ENCODE measurements at regions not wholly inside any gene's neighbourhood (a gene's known extent, or its start where the extent isn't known, plus 50 kb on each side); places are given as distances from the start of the nearest gene placed in this dataset.

DNA sequence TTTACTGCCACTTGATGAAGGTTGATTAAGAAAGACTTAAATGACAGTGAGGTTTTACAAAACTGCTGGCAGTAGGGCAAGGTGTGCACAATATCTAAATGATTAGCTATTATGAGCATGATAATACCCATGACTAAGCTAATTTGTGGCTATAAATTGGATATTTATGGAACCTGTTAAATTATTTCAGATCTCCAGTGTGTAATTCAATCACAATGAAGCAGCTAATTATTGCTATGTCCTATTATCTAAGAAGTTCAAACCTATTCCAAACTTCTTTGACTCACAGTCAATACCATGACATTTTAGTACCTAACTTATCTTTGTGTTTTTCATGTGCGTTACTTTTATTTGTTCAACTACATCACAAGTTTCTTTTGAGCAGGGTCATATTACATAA lies 253.8 kb upstream of the MMADHC start:
- no peaks in the 10 kb centered on the region for H3K4me1 ChIP-seq (ENCODE audit: control insufficient read depth, insufficient read depth, low read length)
- Mint-ChIP-seq H3K36me3 (peaks cover 14% of the 10 kb centered on the region), H3K4me3 (no peak overlapping the region), H3K9me3 (peaks cover 10 to 19% of the 10 kb centered on the region in 2 donors), H3K27me3 (ENCODE audit: low read depth in 2 of 2) (no peaks in the 10 kb centered on the region), H3K4me1 (no peaks in the 10 kb centered on the region), H3K27ac (no peak overlapping the region)
- H3K4me3 ChIP-seq (ENCODE audit: low read length): no peak overlapping the region
- DNase-seq (no peak), ATAC-seq (no peak)
- peaks cover 4% of the 10 kb centered on the region for H3K9me3 ChIP-seq (ENCODE audit: control insufficient read depth, insufficient read depth, low read length)
- no peak overlapping the region for H3K27ac ChIP-seq (ENCODE audit: low read length)
- no peaks in the 10 kb centered on the region for H3K36me3 ChIP-seq (ENCODE audit: control insufficient read depth, insufficient read depth, low read length)
- intact Hi-C loops (cut with micrococcal nuclease): no loop called here
- H3K27me3 ChIP-seq (ENCODE audit: control insufficient read depth, insufficient read depth, low read length): no peaks in the 10 kb centered on the region
- no peak for TF ChIP-seq CTCF (IDR thresholded peaks at IDR 0.05)
- WGBS (ENCODE audit: insufficient coverage): 80% methylated on average over 1 of the region's 1 CpG

- no peak for DNase-seq
- no peaks in the 10 kb centered on the region for H3K36me3 ChIP-seq (ENCODE audit: control insufficient read depth, insufficient read depth, low read length)
- H3K4me3 ChIP-seq (ENCODE audit: low read length): no peak overlapping the region
- no peaks in the 10 kb centered on the region for H3K4me1 Mint-ChIP-seq
- no peak for ATAC-seq
- H3K4me1 ChIP-seq (ENCODE audit: control insufficient read depth, insufficient read depth, low read length): no peaks in the 10 kb centered on the region
- intact Hi-C loops (cut with micrococcal nuclease): no loop called here
- no peak overlapping the region for H3K27ac Mint-ChIP-seq
- H3K9me3 Mint-ChIP-seq: peaks cover 23 to 24% of the 10 kb centered on the region in 2 donors
- no peak overlapping the region for H3K27ac ChIP-seq (ENCODE audit: low read length)
- no peaks in the 10 kb centered on the region for H3K27me3 ChIP-seq (ENCODE audit: control insufficient read depth, insufficient read depth, low read length)
- H3K36me3 Mint-ChIP-seq: peaks cover 5% of the 10 kb centered on the region
- no peak overlapping the region for H3K4me3 Mint-ChIP-seq
- no peak for TF ChIP-seq CTCF (IDR thresholded peaks at IDR 0.05)
- no peaks in the 10 kb centered on the region for H3K9me3 ChIP-seq (ENCODE audit: control insufficient read depth, insufficient read depth, low read length)
- no peaks in the 10 kb centered on the region for H3K27me3 Mint-ChIP-seq (ENCODE audit: low read depth in 2 of 2)
- 68% methylated on average over 2 of the region's 2 CpGs for WGBS (ENCODE audit: insufficient coverage)
These were observed 244.7 kb upstream of the MMADHC start for GRCh38 chr2:149832324-149832723.

DNA sequence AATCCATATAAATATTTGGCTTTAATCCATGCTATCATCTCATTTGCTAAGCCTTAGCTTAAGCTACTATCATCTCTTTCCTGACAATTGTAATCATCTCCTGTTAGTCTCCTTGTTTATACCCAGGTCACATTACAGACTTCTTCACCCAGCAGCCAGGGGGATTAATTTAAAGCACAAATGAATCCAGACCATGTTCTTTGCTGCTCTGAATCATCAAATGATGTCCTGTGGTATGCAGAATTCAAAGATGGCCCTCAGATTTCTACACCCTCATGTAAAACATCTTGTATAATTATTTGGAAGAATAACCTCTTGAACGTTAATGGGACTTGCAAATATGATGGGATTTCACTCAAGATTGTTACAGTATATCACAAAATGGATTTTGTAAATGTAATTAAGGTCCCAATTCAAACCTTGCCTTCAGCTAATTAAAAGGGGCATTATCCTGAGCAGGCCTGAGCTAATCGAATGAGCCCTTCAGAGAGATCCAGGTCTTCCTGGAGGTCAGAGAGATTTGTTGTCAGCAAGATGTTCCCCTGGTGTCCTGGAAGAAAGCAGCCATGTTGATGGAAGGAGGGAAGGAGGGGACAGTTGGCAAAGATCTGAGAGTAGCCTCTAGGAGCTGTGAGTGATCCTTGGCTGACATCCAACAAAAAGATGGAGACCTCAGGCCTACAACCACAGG lies 241.1 kb upstream of the MMADHC start:
- H3K9me3 Mint-ChIP-seq: peaks cover 16 to 25% of the 10 kb centered on the region in 2 donors
- ATAC-seq: no peak
- Histone ChIP-seq H3K9me3 (ENCODE audit: control insufficient read depth, insufficient read depth, low read length) (no peaks in the 10 kb centered on the region), H3K4me1 (ENCODE audit: control insufficient read depth, insufficient read depth, low read length) (no peaks in the 10 kb centered on the region), H3K4me3 (ENCODE audit: low read length) (no peak overlapping the region), H3K36me3 (ENCODE audit: control insufficient read depth, insufficient read depth, low read length) (no peaks in the 10 kb centered on the region), H3K27me3 (ENCODE audit: control insufficient read depth, insufficient read depth, low read length) (no peaks in the 10 kb centered on the region), H3K27ac (ENCODE audit: low read length) (no peak overlapping the region)
- no peaks in the 10 kb centered on the region for H3K27me3 Mint-ChIP-seq (ENCODE audit: low read depth in 2 of 2)
- no peak overlapping the region for H3K4me3 Mint-ChIP-seq
- no peaks in the 10 kb centered on the region for H3K4me1 Mint-ChIP-seq
- 74% methylated on average over 2 of the region's 2 CpGs for WGBS (ENCODE audit: insufficient coverage)
- H3K36me3 Mint-ChIP-seq: no peaks in the 10 kb centered on the region
- intact Hi-C loops (cut with micrococcal nuclease): no loop called here
- H3K27ac Mint-ChIP-seq: no peak overlapping the region
- DNase-seq: no peak
- TF ChIP-seq CTCF (IDR thresholded peaks at IDR 0.05): no peak

DNA sequence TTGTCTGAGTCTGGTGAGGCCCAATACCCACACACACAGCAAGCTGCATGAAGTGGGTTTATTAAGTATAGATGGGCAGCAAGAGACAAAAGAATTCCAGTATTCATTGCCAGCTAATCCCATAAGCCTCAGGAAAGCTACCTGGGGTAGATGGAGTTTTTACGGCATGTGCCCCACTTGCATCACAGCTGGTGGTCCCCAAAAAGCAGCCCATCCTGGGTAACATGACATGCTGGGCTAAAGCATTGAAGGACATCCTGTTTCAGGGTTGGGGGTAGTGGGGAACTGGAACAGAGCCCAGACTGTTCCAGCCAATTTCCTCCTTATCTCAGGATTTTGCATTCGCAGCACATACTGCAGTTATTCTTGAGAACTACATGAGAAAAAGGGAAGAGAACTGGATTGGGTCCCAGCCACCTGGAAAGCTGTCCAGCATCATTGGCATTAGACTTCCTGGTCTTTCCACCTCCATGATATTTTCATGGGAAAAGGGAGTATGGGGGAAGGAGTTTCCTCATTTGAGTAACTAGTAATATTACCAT lies 240.1 kb upstream of the MMADHC start:
- intact Hi-C loops (cut with micrococcal nuclease): no loop called here

More for the DNA sequence above, 240.1 kb upstream of the MMADHC start:
- H3K36me3 ChIP-seq (ENCODE audit: control insufficient read depth, insufficient read depth, low read length): no peaks in the 10 kb centered on the region
- ATAC-seq (no peak), DNase-seq (no peak)
- no peak overlapping the region for H3K4me3 ChIP-seq (ENCODE audit: low read length)
- no peak overlapping the region for H3K4me3 Mint-ChIP-seq
- H3K27ac ChIP-seq (ENCODE audit: low read length): no peak overlapping the region
- H3K36me3 Mint-ChIP-seq: no peaks in the 10 kb centered on the region
- no peaks in the 10 kb centered on the region for H3K4me1 Mint-ChIP-seq
- TF ChIP-seq CTCF (IDR thresholded peaks at IDR 0.05): no peak
- no peaks in the 10 kb centered on the region for H3K9me3 ChIP-seq (ENCODE audit: control insufficient read depth, insufficient read depth, low read length)
- H3K27ac Mint-ChIP-seq: no peak overlapping the region
- WGBS (ENCODE audit: insufficient coverage): 85% methylated on average over 2 of the region's 2 CpGs
- no peaks in the 10 kb centered on the region for H3K27me3 ChIP-seq (ENCODE audit: control insufficient read depth, insufficient read depth, low read length)
- no peaks in the 10 kb centered on the region for H3K27me3 Mint-ChIP-seq (ENCODE audit: low read depth in 2 of 2)
- no peaks in the 10 kb centered on the region for H3K4me1 ChIP-seq (ENCODE audit: control insufficient read depth, insufficient read depth, low read length)
- peaks cover 16 to 27% of the 10 kb centered on the region in 2 donors for H3K9me3 Mint-ChIP-seq
